ENCODE measurements at regions not wholly inside any gene's neighbourhood (a gene's known extent, or its start where the extent isn't known, plus 50 kb on each side); places are given as distances from the start of the nearest gene placed in this dataset.

- intact Hi-C loops (cut with DNase I) = no loop called here
Measured at GRCh38 chr20:48115502-48115901, 330.2 kb upstream of the SULF2 start.

GRCh38 chr20:48107560-48107959 is 322.3 kb upstream of the SULF2 start:
- DNase-seq (no peak), ATAC-seq (ENCODE audit: low FRiP score) (no peak)
- H3K4me1 ChIP-seq (ENCODE audit: control insufficient read depth in 1 of 2, insufficient read depth in 2 of 2, low read length in 2 of 2) = no peaks in the 10 kb centered on the region
- no peak overlapping the region for H3K4me3 ChIP-seq (ENCODE audit: low read length in 2 of 2)
- peaks cover 6% of the 10 kb centered on the region for H3K9me3 ChIP-seq (ENCODE audit: control insufficient read depth, low read length)
- H3K36me3 ChIP-seq (ENCODE audit: control insufficient read depth in 1 of 2, insufficient read depth in 2 of 2, low read length in 1 of 2) = no peaks in the 10 kb centered on the region
- H3K27ac ChIP-seq (ENCODE audit: low read depth in 1 of 2, low read length in 2 of 2) = no peak overlapping the region
- WGBS, 2 donors = 73 to 74% methylated on average over 9 of the region's 9 CpGs
- H3K27me3 ChIP-seq (ENCODE audit: control insufficient read depth in 1 of 2, insufficient read depth in 2 of 2, low read length in 1 of 2) = no peaks in the 10 kb centered on the region
- intact Hi-C loops (cut with DNase I) = no loop called here

More at GRCh38 chr20:48115502-48115901, 330.2 kb upstream of the SULF2 start:
- 87 to 89% methylated on average over 4 of the region's 4 CpGs for WGBS, 2 donors
- no peak for ATAC-seq (ENCODE audit: low FRiP score)
- H3K4me1 ChIP-seq (ENCODE audit: control insufficient read depth in 1 of 2, insufficient read depth in 2 of 2, low read length in 2 of 2) = no peaks in the 10 kb centered on the region
- H3K9me3 ChIP-seq (ENCODE audit: control insufficient read depth, low read length) = no peaks in the 10 kb centered on the region
- no peak overlapping the region for H3K27ac ChIP-seq (ENCODE audit: low read depth in 1 of 2, low read length in 2 of 2)
- DNase-seq = no peak
- H3K27me3 ChIP-seq (ENCODE audit: control insufficient read depth in 1 of 2, insufficient read depth in 2 of 2, low read length in 1 of 2) = no peaks in the 10 kb centered on the region
- no peaks in the 10 kb centered on the region for H3K36me3 ChIP-seq (ENCODE audit: control insufficient read depth in 1 of 2, insufficient read depth in 2 of 2, low read length in 1 of 2)
- H3K4me3 ChIP-seq (ENCODE audit: low read length in 2 of 2) = no peak overlapping the region

DNA sequence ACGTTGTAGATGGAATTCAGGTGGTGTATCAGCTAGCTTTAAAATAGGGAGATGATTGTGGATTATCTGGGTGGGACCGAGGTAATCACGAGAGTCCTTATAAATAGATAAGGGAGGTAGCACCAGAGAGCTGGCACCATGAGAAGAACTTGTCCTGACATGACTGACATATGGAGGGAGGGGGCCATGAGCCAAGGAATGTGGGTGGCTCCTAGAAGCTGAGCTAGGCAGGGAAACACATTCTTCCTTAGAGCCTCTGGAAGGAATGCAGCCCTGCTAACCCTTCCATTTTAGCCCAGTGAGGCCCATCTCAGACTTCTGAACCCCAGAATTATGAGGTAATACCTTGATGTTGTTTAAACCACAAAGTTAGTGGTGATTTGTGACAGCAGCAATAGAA is 321.1 kb upstream of the SULF2 start:
- intact Hi-C loops (cut with DNase I) = no loop called here
- Histone ChIP-seq H3K4me1 (ENCODE audit: control insufficient read depth in 1 of 2, insufficient read depth in 2 of 2, low read length in 2 of 2) (no peaks in the 10 kb centered on the region), H3K27ac (ENCODE audit: low read depth in 1 of 2, low read length in 2 of 2) (no peak overlapping the region), H3K4me3 (ENCODE audit: low read length in 2 of 2) (no peak overlapping the region), H3K9me3 (ENCODE audit: control insufficient read depth, low read length) (peaks cover 6% of the 10 kb centered on the region), H3K36me3 (ENCODE audit: control insufficient read depth in 1 of 2, insufficient read depth in 2 of 2, low read length in 1 of 2) (no peaks in the 10 kb centered on the region), H3K27me3 (ENCODE audit: control insufficient read depth in 1 of 2, insufficient read depth in 2 of 2, low read length in 1 of 2) (no peaks in the 10 kb centered on the region)
- 90 to 95% methylated on average over 3 of the region's 3 CpGs for WGBS, 2 donors
- no peak for ATAC-seq (ENCODE audit: low FRiP score)
- no peak for DNase-seq

GRCh38 chr20:48105526-48105925 is 320.2 kb upstream of the SULF2 start:
- H3K9me3 ChIP-seq (ENCODE audit: control insufficient read depth, low read length) = peaks cover 6% of the 10 kb centered on the region
- no peaks in the 10 kb centered on the region for H3K27me3 ChIP-seq (ENCODE audit: control insufficient read depth in 1 of 2, insufficient read depth in 2 of 2, low read length in 1 of 2)
- DNase-seq (no peak), ATAC-seq (ENCODE audit: low FRiP score) (no peak)
- no peaks in the 10 kb centered on the region for H3K4me1 ChIP-seq (ENCODE audit: control insufficient read depth in 1 of 2, insufficient read depth in 2 of 2, low read length in 2 of 2)
- no peak overlapping the region for H3K27ac ChIP-seq (ENCODE audit: low read depth in 1 of 2, low read length in 2 of 2)
- intact Hi-C loops (cut with DNase I) = no loop called here
- no peak overlapping the region for H3K4me3 ChIP-seq (ENCODE audit: low read length in 2 of 2)
- H3K36me3 ChIP-seq (ENCODE audit: control insufficient read depth in 1 of 2, insufficient read depth in 2 of 2, low read length in 1 of 2) = no peaks in the 10 kb centered on the region
- WGBS, 2 donors = 74 to 81% methylated on average over 11 of the region's 11 CpGs

- no peak overlapping the region for H3K4me3 ChIP-seq (ENCODE audit: low read length in 2 of 2)
- H3K9me3 ChIP-seq (ENCODE audit: control insufficient read depth, low read length) = peaks cover 6% of the 10 kb centered on the region
- ATAC-seq (ENCODE audit: low FRiP score) (no peak), DNase-seq (no peak)
- no peaks in the 10 kb centered on the region for H3K27me3 ChIP-seq (ENCODE audit: control insufficient read depth in 1 of 2, insufficient read depth in 2 of 2, low read length in 1 of 2)
- no peaks in the 10 kb centered on the region for H3K36me3 ChIP-seq (ENCODE audit: control insufficient read depth in 1 of 2, insufficient read depth in 2 of 2, low read length in 1 of 2)
- no peak overlapping the region for H3K27ac ChIP-seq (ENCODE audit: low read depth in 1 of 2, low read length in 2 of 2)
- no peaks in the 10 kb centered on the region for H3K4me1 ChIP-seq (ENCODE audit: control insufficient read depth in 1 of 2, insufficient read depth in 2 of 2, low read length in 2 of 2)
- intact Hi-C loops (cut with DNase I) = no loop called here
- WGBS, 2 donors = 67 to 74% methylated on average over 11 of the region's 11 CpGs
Measured at GRCh38 chr20:48102931-48103660, 317.8 kb upstream of the SULF2 start.

- WGBS, 2 donors = 91% methylated on average over 11 of the region's 11 CpGs
- ATAC-seq (ENCODE audit: low FRiP score) (no peak), DNase-seq (no peak)
- Histone ChIP-seq H3K27ac (ENCODE audit: low read depth in 1 of 2, low read length in 2 of 2) (no peak overlapping the region), H3K4me3 (ENCODE audit: low read length in 2 of 2) (no peak overlapping the region), H3K9me3 (ENCODE audit: control insufficient read depth, low read length) (peaks cover 6% of the 10 kb centered on the region), H3K4me1 (ENCODE audit: control insufficient read depth in 1 of 2, insufficient read depth in 2 of 2, low read length in 2 of 2) (no peaks in the 10 kb centered on the region), H3K36me3 (ENCODE audit: control insufficient read depth in 1 of 2, insufficient read depth in 2 of 2, low read length in 1 of 2) (no peaks in the 10 kb centered on the region), H3K27me3 (ENCODE audit: control insufficient read depth in 1 of 2, insufficient read depth in 2 of 2, low read length in 1 of 2) (no peaks in the 10 kb centered on the region)
- intact Hi-C loops (cut with DNase I) = no loop called here
Measured at GRCh38 chr20:48102076-48102787, 317.0 kb upstream of the SULF2 start.

DNA sequence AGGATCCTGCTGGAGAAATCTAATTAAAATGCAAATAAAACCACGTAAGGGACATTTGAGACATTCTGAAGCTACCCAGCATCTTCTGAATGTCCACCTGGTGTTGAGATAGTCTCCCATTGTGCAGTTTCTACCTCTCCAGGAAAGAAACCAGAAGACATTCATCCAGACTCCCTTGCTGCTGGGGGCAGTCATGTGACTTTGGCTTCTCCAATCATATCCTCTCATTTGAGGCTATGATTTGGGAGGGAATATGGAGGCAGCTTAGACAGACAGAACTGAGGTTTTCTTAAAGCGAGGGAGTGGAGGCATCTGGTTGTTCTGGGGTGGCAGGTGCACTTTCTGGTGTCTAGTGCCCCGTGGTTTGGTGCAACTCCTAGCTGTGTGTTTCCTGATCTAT is 315.2 kb upstream of the SULF2 start:
- WGBS, 2 donors = 90 to 93% methylated on average over 3 of the region's 3 CpGs
- Histone ChIP-seq H3K27ac (ENCODE audit: low read depth in 1 of 2, low read length in 2 of 2) (no peak overlapping the region), H3K4me1 (ENCODE audit: control insufficient read depth in 1 of 2, insufficient read depth in 2 of 2, low read length in 2 of 2) (no peaks in the 10 kb centered on the region), H3K36me3 (ENCODE audit: control insufficient read depth in 1 of 2, insufficient read depth in 2 of 2, low read length in 1 of 2) (no peaks in the 10 kb centered on the region), H3K9me3 (ENCODE audit: control insufficient read depth, low read length) (peaks cover 4% of the 10 kb centered on the region), H3K4me3 (ENCODE audit: low read length in 2 of 2) (no peak overlapping the region), H3K27me3 (ENCODE audit: control insufficient read depth in 1 of 2, insufficient read depth in 2 of 2, low read length in 1 of 2) (no peaks in the 10 kb centered on the region)
- ATAC-seq (ENCODE audit: low FRiP score) (no peak), DNase-seq (no peak)
- intact Hi-C loops (cut with DNase I) = no loop called here

GRCh38 chr20:48098866-48099265 is 313.6 kb upstream of the SULF2 start:
- ATAC-seq (ENCODE audit: low FRiP score) = no peak
- DNase-seq = no peak
- no peak overlapping the region for H3K27ac ChIP-seq (ENCODE audit: low read depth in 1 of 2, low read length in 2 of 2)
- intact Hi-C loops (cut with DNase I) = no loop called here
- no peak overlapping the region for H3K4me3 ChIP-seq (ENCODE audit: low read length in 2 of 2)
- WGBS, 2 donors = 66 to 78% methylated on average over 4 of the region's 4 CpGs
- no peaks in the 10 kb centered on the region for H3K9me3 ChIP-seq (ENCODE audit: control insufficient read depth, low read length)
- no peaks in the 10 kb centered on the region for H3K4me1 ChIP-seq (ENCODE audit: control insufficient read depth in 1 of 2, insufficient read depth in 2 of 2, low read length in 2 of 2)
- no peaks in the 10 kb centered on the region for H3K27me3 ChIP-seq (ENCODE audit: control insufficient read depth in 1 of 2, insufficient read depth in 2 of 2, low read length in 1 of 2)
- no peaks in the 10 kb centered on the region for H3K36me3 ChIP-seq (ENCODE audit: control insufficient read depth in 1 of 2, insufficient read depth in 2 of 2, low read length in 1 of 2)

GRCh38 chr20:48098099-48098498 is 312.8 kb upstream of the SULF2 start:
- no peak for ATAC-seq (ENCODE audit: low FRiP score)
- intact Hi-C loops (cut with DNase I) = no loop called here

More at GRCh38 chr20:48098099-48098498, 312.8 kb upstream of the SULF2 start:
- Histone ChIP-seq H3K27ac (ENCODE audit: low read depth in 1 of 2, low read length in 2 of 2) (no peak overlapping the region), H3K9me3 (ENCODE audit: control insufficient read depth, low read length) (no peaks in the 10 kb centered on the region), H3K36me3 (ENCODE audit: control insufficient read depth in 1 of 2, insufficient read depth in 2 of 2, low read length in 1 of 2) (no peaks in the 10 kb centered on the region), H3K4me3 (ENCODE audit: low read length in 2 of 2) (no peak overlapping the region), H3K27me3 (ENCODE audit: control insufficient read depth in 1 of 2, insufficient read depth in 2 of 2, low read length in 1 of 2) (no peaks in the 10 kb centered on the region), H3K4me1 (ENCODE audit: control insufficient read depth in 1 of 2, insufficient read depth in 2 of 2, low read length in 2 of 2) (no peaks in the 10 kb centered on the region)
- WGBS, 2 donors = 92 to 100% methylated on average over 2 of the region's 2 CpGs
- DNase-seq = no peak

All from aorta (tissue), 5 donors.